HepG2 (cell line): ENCODE measurements at regions not wholly inside any gene's neighbourhood (a gene's known extent, or its start where the extent isn't known, plus 50 kb on each side); places are given as distances from the start of the nearest gene placed in this dataset.
A peak's percentile ranks its signal among the peaks of the same experiment; 100 is the strongest.

Experiments
- ATAC-seq: fragments of 200-7000 bp; cut with Tn5 transposase; 3 replicates; pipeline ENCODE4 v1.9.1; 2020; ENCODE audit warnings: mild to moderate bottlenecking, moderate library complexity
- BruUV-seq: library from RNA; stranded (reverse); fragments of 400-500 nt; replicated peaks from 2 replicates; lab custom pipeline; 2021; lab: Mats Ljungman, UMichigan
- CTCF ChIA-PET: fragments of 300-600 bp; formaldehyde crosslinking; extraction: SDS; loops from one replicate; lab custom pipeline; 2021; ENCODE audit warnings: low total read pairs, inconsistent platforms, low intra/inter-chr PET ratio; lab: Yijun Ruan, JAX
- POLR2A ChIA-PET: fragments of 350-600 bp; sonication (Branson Sonifier 250); formaldehyde crosslinking; loops from one replicate; lab custom pipeline; 2020; ENCODE audit warnings: antibody characterized with exemption, inconsistent platforms; lab: Yijun Ruan, JAX
- DNase-seq: peaks from one replicate; pipeline ENCODE4 v3.0.0-alpha.2; 2015; ENCODE audit warnings: low spot score
- FAIRE-seq: peaks from 3 replicates; lab custom pipeline; 2011; peaks lifted over from hg19 to GRCh38; lab: Jason Lieb, UNC
- H2AFZ ChIP-seq: one replicate; pipeline ENCODE4 v1.6.1; 2011; ENCODE audit warnings: low read length, inconsistent platforms
- H3K27ac ChIP-seq: fragments of 300-600 bp; 3 replicates; pipeline ENCODE4 v1.8.0; 2011; ENCODE audit warnings: mixed run types, mild to moderate bottlenecking, mixed read lengths, low read length, inconsistent platforms; ENCODE audit not compliant: insufficient read depth; ENCODE audit errors: extremely low read length
- H3K27me3 ChIP-seq, 2 experiments: fragments of 200-600 bp in 1 of 2; 2 replicates in 1 of 2; 3 replicates in 1 of 2; pipeline versions ENCODE4 v1.6.0 to v1.8.0; 2011; ENCODE audit warnings: low read length in 2 of 2, mild to moderate bottlenecking in 2 of 2, moderate library complexity in 2 of 2, inconsistent platforms in 1 of 2; ENCODE audit not compliant: insufficient read depth in 2 of 2, control insufficient read depth in 1 of 2
- H3K36me3 ChIP-seq, 2 experiments: fragments of 200-600 bp in 1 of 2; replicated peaks in 1 of 2; 2 replicates in 1 of 2; 3 replicates in 1 of 2; pipeline versions ENCODE4 v1.5.1 to v1.8.0; 2011; ENCODE audit warnings: low read length in 2 of 2, inconsistent platforms in 1 of 2; ENCODE audit not compliant: insufficient read depth in 2 of 2, control insufficient read depth in 1 of 2
- H3K4me1 ChIP-seq: 2 replicates; pipeline ENCODE4 v1.5.1; 2012; ENCODE audit warnings: low read length, inconsistent platforms; ENCODE audit not compliant: insufficient read depth
- H3K4me2 ChIP-seq: 2 replicates; pipeline ENCODE4 v1.6.0; 2011; ENCODE audit warnings: low read depth, low read length, inconsistent platforms
- H3K4me3 ChIP-seq, 3 experiments: fragments of 200-600 bp in 1 of 3; sonication (generic), shearing (Covaris generic) in 1 of 3; replicated peaks in 1 of 3; 2 replicates each; pipeline ENCODE4 v1.5.1; 2011 to 2016; ENCODE audit warnings: low read length in 3 of 3, inconsistent platforms in 2 of 3, low read depth in 2 of 3, mild to moderate bottlenecking in 2 of 3, control low read depth in 1 of 3, mixed read lengths in 1 of 3; ENCODE audit not compliant: insufficient read depth in 1 of 3
- H3K79me2 ChIP-seq: one replicate; pipeline ENCODE4 v1.6.1; 2011; ENCODE audit warnings: low read length, inconsistent platforms; ENCODE audit not compliant: insufficient read depth
- H3K9ac ChIP-seq: 2 replicates; pipeline ENCODE4 v1.6.0; 2011; ENCODE audit warnings: mild to moderate bottlenecking, low read depth, low read length, inconsistent platforms; ENCODE audit not compliant: insufficient read depth
- H3K9me3 ChIP-seq: 2 replicates; pipeline ENCODE4 v1.5.1; 2012; ENCODE audit warnings: mild to moderate bottlenecking, low read length
- H4K20me1 ChIP-seq: 2 replicates; pipeline ENCODE4 v1.6.0; 2011; ENCODE audit warnings: inconsistent platforms, mild to moderate bottlenecking, low read length, moderate library complexity; ENCODE audit not compliant: insufficient read depth
- ARHGAP35 ChIP-seq: sonication (generic); formaldehyde crosslinking; IDR thresholded peaks from 2 replicates; pipeline ENCODE4 v1.9.0; 2022; ENCODE audit warnings: mild to moderate bottlenecking, inconsistent platforms, moderate library complexity, missing genetic modification reagents, borderline replicate concordance
- CHD2 ChIP-seq: IDR thresholded peaks from 2 replicates; pipeline ENCODE4 v1.6.1; 2011; ENCODE audit warnings: low read depth, low read length, improper control_type of control experiment
- HES4 ChIP-seq: sonication (generic); formaldehyde crosslinking; IDR thresholded peaks from 2 replicates; pipeline ENCODE4 v1.9.0; 2021; ENCODE audit warnings: mild to moderate bottlenecking, missing genetic modification reagents, borderline replicate concordance
- NPAS2 ChIP-seq: sonication (generic); formaldehyde crosslinking; IDR thresholded peaks from 2 replicates; pipeline ENCODE4 v1.8.0; 2022; ENCODE audit warnings: mild to moderate bottlenecking, missing genetic modification reagents, borderline replicate concordance
- SIX4 ChIP-seq: sonication (generic); formaldehyde crosslinking; IDR thresholded peaks from 2 replicates; pipeline ENCODE4 v1.4.0; 2020; ENCODE audit warnings: missing genetic modification reagents
- ZNF224 ChIP-seq: sonication (generic); formaldehyde crosslinking; IDR thresholded peaks from 2 replicates; pipeline ENCODE4 v1.5.0; 2020; ENCODE audit warnings: mild to moderate bottlenecking, missing genetic modification reagents
- ZNF432 ChIP-seq: sonication (generic); formaldehyde crosslinking; IDR thresholded peaks from 2 replicates; pipeline ENCODE4 v1.5.0; 2020; ENCODE audit warnings: missing genetic modification reagents, mild to moderate bottlenecking, borderline replicate concordance
- ZNF543 ChIP-seq: sonication (generic); formaldehyde crosslinking; IDR thresholded peaks from 2 replicates; pipeline ENCODE4 v1.4.0; 2020; ENCODE audit warnings: mild to moderate bottlenecking, missing genetic modification reagents
- ZNF580 ChIP-seq: IDR thresholded peaks from 2 replicates; pipeline ENCODE4 v1.6.1; 2016; ENCODE audit warnings: low read depth, borderline replicate concordance
- WGBS: methylation state at CpG from one replicate; pipeline ENCODE4 v1.1.6; 2017; ENCODE audit warnings: low lambda C conversion rate; 5-methylcytosine and 5-hydroxymethylcytosine counted together
- in situ Hi-C: cut with HindIII; loops from 2 replicates; pipeline ENCODE4 v1.10.0; 2017; ENCODE audit warnings: low pct_unique_long_range_greater_than_20kb; ENCODE audit not compliant: extremely low pct_ligation_motif_present
- intact Hi-C: fragments of 100-400 bp; cut with micrococcal nuclease; formaldehyde crosslinking; loops from one replicate; pipeline ENCODE4 v1.10.0; 2022; ENCODE audit not compliant: unreplicated experiment
- TF ChIP-seq, protein P1 (sequence below): sonication (generic); formaldehyde crosslinking; conservative IDR thresholded peaks from 2 replicates; pipeline ENCODE4 v1.4.0; 2020; ENCODE audit warnings: mild to moderate bottlenecking, missing genetic modification reagents, moderate library complexity

- FAIRE-seq: no peak
- Histone ChIP-seq H3K9ac (no peak overlapping the region), H4K20me1 (no peaks in the 10 kb centered on the region), H2AFZ (no peak overlapping the region), H3K36me3 (no peaks in the 10 kb centered on the region), H3K4me3 (no peak overlapping the region), H3K27me3 (peaks cover 12 to 54% of the 10 kb centered on the region in 2 experiments; a peak in 4 of 5 replicates), H3K27ac (no peak overlapping the region), H3K79me2 (no peaks in the 10 kb centered on the region), H3K9me3 (no peaks in the 10 kb centered on the region), H3K4me2 (no peak overlapping the region), H3K4me1 (peaks cover 29% of the 10 kb centered on the region)
- ChIA-PET POLR2A (no interaction called here), CTCF (interaction anchor here (1.3 kb wide), 1 partner anchor 401 kb away, joined by 3 read pairs; no protein-coding TSS in a partner anchor)
- no peak for DNase-seq
- no peak for TF ChIP-seq SIX4 (CRISPR knock-in tag)
- TF ChIP-seq CHD2: no peak
- no peak for TF ChIP-seq ZNF580 (CRISPR knock-in tag)
- ATAC-seq: no peak
- intact Hi-C loops (no loop called here), in situ Hi-C loops (no loop called here)
- BruUV-seq: no TSS peak
- WGBS: 5% methylated on average over 5 of the region's 6 CpGs
Measured at GRCh38 chr1:10908266-10908665, 104.2 kb upstream of the TARDBP start.

GRCh38 chr1:10909697-10910680 is 102.5 kb upstream of the TARDBP start:
- CTCF ChIA-PET: interaction anchor here (1.3 kb wide), 1 partner anchor 402 kb away, joined by 3 read pairs; no protein-coding TSS in a partner anchor
- TF ChIP-seq ZNF224: no peak
- TF ChIP-seq ZNF543: 0 out of 2 replicates have a peak, but pooled peaks have one; percentile 11
- TF ChIP-seq, protein P1, sequence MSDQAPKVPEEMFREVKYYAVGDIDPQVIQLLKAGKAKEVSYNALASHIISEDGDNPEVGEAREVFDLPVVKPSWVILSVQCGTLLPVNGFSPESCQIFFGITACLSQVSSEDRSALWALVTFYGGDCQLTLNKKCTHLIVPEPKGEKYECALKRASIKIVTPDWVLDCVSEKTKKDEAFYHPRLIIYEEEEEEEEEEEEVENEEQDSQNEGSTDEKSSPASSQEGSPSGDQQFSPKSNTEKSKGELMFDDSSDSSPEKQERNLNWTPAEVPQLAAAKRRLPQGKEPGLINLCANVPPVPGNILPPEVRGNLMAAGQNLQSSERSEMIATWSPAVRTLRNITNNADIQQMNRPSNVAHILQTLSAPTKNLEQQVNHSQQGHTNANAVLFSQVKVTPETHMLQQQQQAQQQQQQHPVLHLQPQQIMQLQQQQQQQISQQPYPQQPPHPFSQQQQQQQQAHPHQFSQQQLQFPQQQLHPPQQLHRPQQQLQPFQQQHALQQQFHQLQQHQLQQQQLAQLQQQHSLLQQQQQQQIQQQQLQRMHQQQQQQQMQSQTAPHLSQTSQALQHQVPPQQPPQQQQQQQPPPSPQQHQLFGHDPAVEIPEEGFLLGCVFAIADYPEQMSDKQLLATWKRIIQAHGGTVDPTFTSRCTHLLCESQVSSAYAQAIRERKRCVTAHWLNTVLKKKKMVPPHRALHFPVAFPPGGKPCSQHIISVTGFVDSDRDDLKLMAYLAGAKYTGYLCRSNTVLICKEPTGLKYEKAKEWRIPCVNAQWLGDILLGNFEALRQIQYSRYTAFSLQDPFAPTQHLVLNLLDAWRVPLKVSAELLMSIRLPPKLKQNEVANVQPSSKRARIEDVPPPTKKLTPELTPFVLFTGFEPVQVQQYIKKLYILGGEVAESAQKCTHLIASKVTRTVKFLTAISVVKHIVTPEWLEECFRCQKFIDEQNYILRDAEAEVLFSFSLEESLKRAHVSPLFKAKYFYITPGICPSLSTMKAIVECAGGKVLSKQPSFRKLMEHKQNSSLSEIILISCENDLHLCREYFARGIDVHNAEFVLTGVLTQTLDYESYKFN (CRISPR knock-in tag): no peak
- no peak for TF ChIP-seq ARHGAP35 (CRISPR knock-in tag)
- TF ChIP-seq HES4 (CRISPR knock-in tag): no peak
- TF ChIP-seq ZNF432: no peak
- TF ChIP-seq NPAS2 (CRISPR knock-in tag): no peak

More at GRCh38 chr1:10909697-10910680, 102.5 kb upstream of the TARDBP start:
- Histone ChIP-seq H4K20me1 (no peaks in the 10 kb centered on the region), H3K27me3 (peaks cover 10 to 46% of the 10 kb centered on the region in 2 experiments; a peak in 4 of 5 replicates), H3K79me2 (no peaks in the 10 kb centered on the region), H3K9ac (no peak overlapping the region), H3K27ac (no peak overlapping the region), H3K9me3 (no peaks in the 10 kb centered on the region), H3K36me3 (no peaks in the 10 kb centered on the region), H3K4me1 (peaks cover 29% of the 10 kb centered on the region), H2AFZ (no peak overlapping the region), H3K4me3 (peak overlapping the region in 1 of 3 experiments; percentile 39; a peak in 1 of 6 replicates), H3K4me2 (peak overlapping the region; percentile 54)
- POLR2A ChIA-PET: interaction anchor here (1.1 to 1.3 kb wide), 2 partner anchors 27 to 30 kb away, joined by 3 read pairs; no protein-coding TSS in a partner anchor
- 1% methylated on average over 10 of the region's 22 CpGs for WGBS
- intact Hi-C loops (no loop called here), in situ Hi-C loops (no loop called here)
- no TSS peak for BruUV-seq
- FAIRE-seq (no peak), ATAC-seq (peak; percentile 81), DNase-seq (peak; percentile 28)
